Uterus (tissue), 3 donors: ENCODE measurements at regions not wholly inside any gene's neighbourhood (a gene's known extent, or its start where the extent isn't known, plus 50 kb on each side); places are given as distances from the start of the nearest gene placed in this dataset.

Source experiments
- DNase-seq, 2 donors: peaks; one replicate each; pipeline ENCODE4 v3.0.0-alpha.2; 2019 to 2020
- H3K27ac ChIP-seq, 2 donors: fragments of 200-600 bp; sonication (generic); 1 replicate in 1 of 2; 2 replicates in 1 of 2; pipeline ENCODE4 v1.5.1; 2016 to 2018
- H3K27me3 ChIP-seq, 2 donors: fragments of 200-600 bp; sonication (generic); one replicate each; pipeline ENCODE4 v1.5.1; 2018 to 2019; ENCODE audit warnings: control low read depth in 1 of 2
- H3K36me3 ChIP-seq, 2 donors: fragments of 200-600 bp; sonication (generic); one replicate each; pipeline ENCODE4 v1.5.1; 2019; ENCODE audit warnings: control low read depth in 1 of 2
- H3K4me1 ChIP-seq, 2 donors: fragments of 200-600 bp; sonication (generic); one replicate each; pipeline ENCODE4 v1.5.1; 2018 to 2019; ENCODE audit warnings: control low read depth in 1 of 2
- H3K4me3 ChIP-seq, 2 donors: fragments of 200-600 bp; sonication (generic); 1 replicate in 1 of 2; 2 replicates in 1 of 2; pipeline ENCODE4 v1.5.1; 2018 to 2019; ENCODE audit warnings: mild to moderate bottlenecking in 1 of 2
- H3K9me3 ChIP-seq, 2 donors: fragments of 200-600 bp; sonication (generic); one replicate each; pipeline ENCODE4 v1.5.1; 2019; ENCODE audit warnings: control low read depth in 1 of 2
- POLR2A ChIP-seq, 2 donors: fragments of 450-650 bp; IDR thresholded peaks; one replicate each; pipeline ENCODE4 v1.6.1; 2016; ENCODE audit warnings: antibody characterized with exemption in 2 of 2, mild to moderate bottlenecking in 1 of 2, moderate library complexity in 1 of 2
- intact Hi-C: fragments of 100-400 bp; cut with DNase I; formaldehyde crosslinking; loops from one replicate; pipeline ENCODE4 v1.15.1; 2023; ENCODE audit warnings: low total_unique reads
- TF ChIP-seq, protein P1 (sequence below), 4 experiments: fragments of 200-600 bp in 2 of 4; fragments of 450-650 bp in 2 of 4; sonication (generic) in 2 of 4; IDR thresholded peaks; one replicate each; pipeline ENCODE4 v1.5.1; 2016 to 2019; ENCODE audit warnings: antibody characterized with exemption in 4 of 4, mild to moderate bottlenecking in 2 of 4, moderate library complexity in 1 of 4
- donor health status: DM: yes; HTN: yes; CAD: no.

GRCh38 chr1:187121661-187122060 is 292.9 kb downstream of the PLA2G4A start:
- H3K36me3 ChIP-seq: no peaks in the 10 kb centered on the region
- H3K9me3 ChIP-seq: no peaks in the 10 kb centered on the region
- H3K27ac ChIP-seq: no peak overlapping the region
- H3K27me3 ChIP-seq: no peaks in the 10 kb centered on the region
- DNase-seq: no peak
- TF ChIP-seq, protein P1, sequence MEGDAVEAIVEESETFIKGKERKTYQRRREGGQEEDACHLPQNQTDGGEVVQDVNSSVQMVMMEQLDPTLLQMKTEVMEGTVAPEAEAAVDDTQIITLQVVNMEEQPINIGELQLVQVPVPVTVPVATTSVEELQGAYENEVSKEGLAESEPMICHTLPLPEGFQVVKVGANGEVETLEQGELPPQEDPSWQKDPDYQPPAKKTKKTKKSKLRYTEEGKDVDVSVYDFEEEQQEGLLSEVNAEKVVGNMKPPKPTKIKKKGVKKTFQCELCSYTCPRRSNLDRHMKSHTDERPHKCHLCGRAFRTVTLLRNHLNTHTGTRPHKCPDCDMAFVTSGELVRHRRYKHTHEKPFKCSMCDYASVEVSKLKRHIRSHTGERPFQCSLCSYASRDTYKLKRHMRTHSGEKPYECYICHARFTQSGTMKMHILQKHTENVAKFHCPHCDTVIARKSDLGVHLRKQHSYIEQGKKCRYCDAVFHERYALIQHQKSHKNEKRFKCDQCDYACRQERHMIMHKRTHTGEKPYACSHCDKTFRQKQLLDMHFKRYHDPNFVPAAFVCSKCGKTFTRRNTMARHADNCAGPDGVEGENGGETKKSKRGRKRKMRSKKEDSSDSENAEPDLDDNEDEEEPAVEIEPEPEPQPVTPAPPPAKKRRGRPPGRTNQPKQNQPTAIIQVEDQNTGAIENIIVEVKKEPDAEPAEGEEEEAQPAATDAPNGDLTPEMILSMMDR (IDR thresholded peaks at IDR 0.05): no peak
- TF ChIP-seq POLR2A (IDR thresholded peaks at IDR 0.05): no peak
- intact Hi-C loops: no loop called here
- H3K4me3 ChIP-seq: no peak overlapping the region
- no peaks in the 10 kb centered on the region for H3K4me1 ChIP-seq

GRCh38 chr1:187122566-187122965 is 293.8 kb downstream of the PLA2G4A start:
- no peaks in the 10 kb centered on the region for H3K4me1 ChIP-seq
- no peaks in the 10 kb centered on the region for H3K36me3 ChIP-seq
- intact Hi-C loops: no loop called here
- no peaks in the 10 kb centered on the region for H3K9me3 ChIP-seq
- no peak for TF ChIP-seq POLR2A (IDR thresholded peaks at IDR 0.05)
- TF ChIP-seq, protein P1 (IDR thresholded peaks at IDR 0.05): no peak
- H3K4me3 ChIP-seq: no peak overlapping the region
- no peaks in the 10 kb centered on the region for H3K27me3 ChIP-seq
- H3K27ac ChIP-seq: no peak overlapping the region
- DNase-seq: no peak

- H3K4me1 ChIP-seq: no peaks in the 10 kb centered on the region
- no peaks in the 10 kb centered on the region for H3K9me3 ChIP-seq
- no peak overlapping the region for H3K27ac ChIP-seq
- no peak for TF ChIP-seq POLR2A (IDR thresholded peaks at IDR 0.05)
- TF ChIP-seq, protein P1 (IDR thresholded peaks at IDR 0.05): no peak
- no peak for DNase-seq
- H3K36me3 ChIP-seq: no peaks in the 10 kb centered on the region
- intact Hi-C loops: no loop called here
- H3K4me3 ChIP-seq: no peak overlapping the region
- no peaks in the 10 kb centered on the region for H3K27me3 ChIP-seq
These were observed 300.4 kb downstream of the PLA2G4A start for GRCh38 chr1:187129132-187129531.

- Histone ChIP-seq H3K27ac (no peak overlapping the region), H3K36me3 (no peaks in the 10 kb centered on the region), H3K4me1 (no peaks in the 10 kb centered on the region), H3K4me3 (no peak overlapping the region), H3K27me3 (no peaks in the 10 kb centered on the region), H3K9me3 (no peaks in the 10 kb centered on the region)
- DNase-seq: no peak
- intact Hi-C loops: no loop called here
- TF ChIP-seq POLR2A (IDR thresholded peaks at IDR 0.05): no peak
- TF ChIP-seq, protein P1 (IDR thresholded peaks at IDR 0.05): no peak
These were observed 315.0 kb downstream of the PLA2G4A start for GRCh38 chr1:187143783-187144182.

DNA sequence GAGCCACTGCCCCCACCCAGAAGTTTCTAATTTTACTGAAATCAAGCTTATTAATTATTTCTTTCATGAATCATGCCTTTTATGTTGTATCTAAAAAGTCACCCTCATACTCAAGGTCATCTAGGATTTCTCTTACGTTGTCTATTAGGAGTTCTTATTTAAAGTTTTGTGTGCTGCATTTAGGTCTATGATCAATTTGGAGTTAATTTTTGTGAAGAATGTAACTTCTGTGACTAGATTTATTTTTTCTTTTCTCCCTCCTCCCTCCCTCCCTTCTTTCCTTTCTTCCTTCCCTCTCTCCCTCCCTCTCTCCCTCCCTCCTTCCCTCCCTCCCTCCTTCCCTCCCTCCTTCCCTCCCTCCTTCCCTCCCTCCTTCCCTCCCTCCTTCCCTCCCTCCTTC is 317.6 kb downstream of the PLA2G4A start:
- H3K36me3 ChIP-seq: no peaks in the 10 kb centered on the region
- H3K27me3 ChIP-seq: no peaks in the 10 kb centered on the region
- no peak for DNase-seq
- no peak overlapping the region for H3K4me3 ChIP-seq
- intact Hi-C loops: no loop called here
- H3K27ac ChIP-seq: no peak overlapping the region
- H3K9me3 ChIP-seq: no peaks in the 10 kb centered on the region
- TF ChIP-seq POLR2A (IDR thresholded peaks at IDR 0.05): no peak
- TF ChIP-seq, protein P1 (IDR thresholded peaks at IDR 0.05): no peak
- H3K4me1 ChIP-seq: no peaks in the 10 kb centered on the region
